Stomach (tissue), 4 donors: ENCODE measurements at regions not wholly inside any gene's neighbourhood (a gene's known extent, or its start where the extent isn't known, plus 50 kb on each side); places are given as distances from the start of the nearest gene placed in this dataset.

Source experiments
- CTCF ChIP-seq, 7 experiments: fragments of 450-650 bp in 4 of 7; fragments of 200-600 bp in 3 of 7; sonication (generic) in 3 of 7; IDR thresholded peaks; one replicate each; pipeline ENCODE4 v1.5.1; 2016 to 2019; ENCODE audit warnings: antibody characterized with exemption in 7 of 7, control low read depth in 2 of 7, mild to moderate bottlenecking in 1 of 7
- EP300 ChIP-seq: sonication (generic); formaldehyde crosslinking; IDR thresholded peaks from one replicate; pipeline ENCODE4 v1.6.1; 2017; ENCODE audit warnings: antibody characterized with exemption

DNA sequence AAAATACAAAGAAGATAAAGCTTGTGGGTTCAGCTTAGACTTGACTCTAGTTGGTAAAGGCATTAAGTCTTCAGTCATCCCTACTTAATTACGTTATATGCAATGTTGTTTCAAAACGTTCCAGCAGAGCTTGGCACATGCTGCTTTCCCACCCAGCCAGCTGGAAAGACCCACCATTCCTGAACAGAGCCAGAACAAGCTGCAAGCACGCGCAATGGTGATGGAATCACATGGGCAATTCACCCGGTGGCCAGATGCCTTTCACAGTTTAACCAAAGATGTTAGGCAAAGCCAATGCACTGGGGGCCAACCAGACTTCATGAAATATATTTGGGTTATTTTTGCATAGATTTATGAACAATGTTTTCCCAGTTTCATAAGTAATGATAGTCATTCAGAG, 123.4 kb upstream of the CDH20 start:
- TF ChIP-seq CTCF (IDR thresholded peaks at IDR 0.05) (no peak), EP300 (no peak)
